IPS-NIHi7 (cell line): ENCODE measurements at regions not wholly inside any gene's neighbourhood (a gene's known extent, or its start where the extent isn't known, plus 50 kb on each side); places are given as distances from the start of the nearest gene placed in this dataset.
"Not testable (repeated sequence)": the region's sequence is repeated elsewhere in the genome, so short reads cannot be mapped to it uniquely, and the experiment has no call there.

Experiments used
- DNase-seq: peaks from one replicate; pipeline ENCODE4 v3.0.0; 2012; ENCODE audit warnings: mixed read lengths; ENCODE audit errors: extremely low spot score

GRCh38 chr12:102728506-102729242 lies 188.4 kb downstream of the PAH start:
- DNase-seq, result no peak

- DNase-seq, result no peak
Measured at GRCh38 chr12:102726686-102727085, 190.4 kb downstream of the PAH start.

GRCh38 chr12:102722147-102722546 lies 194.9 kb downstream of the PAH start:
- no peak for DNase-seq

- no peak for DNase-seq
Measured at GRCh38 chr12:102708108-102708507, 208.9 kb downstream of the PAH start.

- DNase-seq, result peak; percentile 74
Measured at GRCh38 chr12:102702447-102703114, 214.5 kb downstream of the PAH start.

GRCh38 chr12:102696045-102696444 lies 215.7 kb upstream of the IGF1 start:
- DNase-seq, result no peak

- no peak for DNase-seq
Measured at GRCh38 chr12:102694903-102695302, 214.5 kb upstream of the IGF1 start.

GRCh38 chr12:102691773-102692555 lies 211.6 kb upstream of the IGF1 start:
- DNase-seq, result peak; percentile 26

GRCh38 chr12:102690253-102690652 lies 209.9 kb upstream of the IGF1 start:
- no peak for DNase-seq

- DNase-seq, result no peak
Measured at GRCh38 chr12:102689701-102690100, 209.3 kb upstream of the IGF1 start.

GRCh38 chr12:102687523-102687922 lies 207.2 kb upstream of the IGF1 start:
- DNase-seq, result no peak

GRCh38 chr12:102685841-102686240 lies 205.5 kb upstream of the IGF1 start:
- DNase-seq, result no peak

- no peak for DNase-seq
Measured at GRCh38 chr12:102685172-102685571, 204.8 kb upstream of the IGF1 start.

- no peak for DNase-seq
Measured at GRCh38 chr12:102682366-102683289, 202.3 kb upstream of the IGF1 start.

- no peak for DNase-seq
Measured at GRCh38 chr12:102681747-102682146, 201.4 kb upstream of the IGF1 start.

GRCh38 chr12:102681309-102681708 lies 200.9 kb upstream of the IGF1 start:
- DNase-seq, result no peak

- DNase-seq, result no peak
Measured at GRCh38 chr12:102680304-102680703, 199.9 kb upstream of the IGF1 start.

GRCh38 chr12:102676812-102677211 lies 196.4 kb upstream of the IGF1 start:
- DNase-seq, result no peak

GRCh38 chr12:102675672-102676071 lies 195.3 kb upstream of the IGF1 start:
- no peak for DNase-seq

GRCh38 chr12:102673606-102674005 lies 193.2 kb upstream of the IGF1 start:
- DNase-seq, result no peak

GRCh38 chr12:102672212-102672611 lies 191.8 kb upstream of the IGF1 start:
- DNase-seq, result not testable (repeated sequence)

GRCh38 chr12:102669056-102669455 lies 188.7 kb upstream of the IGF1 start:
- DNase-seq, result no peak
